ENCODE measurements at regions not wholly inside any gene's neighbourhood (a gene's known extent, or its start where the extent isn't known, plus 50 kb on each side); places are given as distances from the start of the nearest gene placed in this dataset.

DNA sequence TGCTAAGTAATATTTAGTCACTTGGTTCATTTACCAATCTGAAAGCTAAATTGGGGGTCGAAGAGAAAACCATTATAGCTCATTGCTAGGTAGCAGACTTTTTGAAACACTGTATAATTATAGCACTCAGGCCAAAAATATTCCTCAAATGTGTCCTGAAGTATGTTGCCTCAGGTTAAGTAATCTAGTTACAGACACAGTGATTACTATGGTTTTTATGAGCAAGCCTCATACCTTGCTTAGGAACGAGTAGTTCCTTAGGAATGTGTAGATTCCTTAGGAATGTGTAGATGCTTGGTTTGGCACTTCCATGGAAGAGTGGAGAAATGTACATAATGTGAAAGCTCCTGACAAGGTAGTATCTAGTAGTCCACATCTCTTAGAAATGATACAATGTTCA lies 387.5 kb downstream of the LMO7 start:
- no peak for TF ChIP-seq POLR2A (IDR thresholded peaks at IDR 0.05)
- TF ChIP-seq, protein P1, sequence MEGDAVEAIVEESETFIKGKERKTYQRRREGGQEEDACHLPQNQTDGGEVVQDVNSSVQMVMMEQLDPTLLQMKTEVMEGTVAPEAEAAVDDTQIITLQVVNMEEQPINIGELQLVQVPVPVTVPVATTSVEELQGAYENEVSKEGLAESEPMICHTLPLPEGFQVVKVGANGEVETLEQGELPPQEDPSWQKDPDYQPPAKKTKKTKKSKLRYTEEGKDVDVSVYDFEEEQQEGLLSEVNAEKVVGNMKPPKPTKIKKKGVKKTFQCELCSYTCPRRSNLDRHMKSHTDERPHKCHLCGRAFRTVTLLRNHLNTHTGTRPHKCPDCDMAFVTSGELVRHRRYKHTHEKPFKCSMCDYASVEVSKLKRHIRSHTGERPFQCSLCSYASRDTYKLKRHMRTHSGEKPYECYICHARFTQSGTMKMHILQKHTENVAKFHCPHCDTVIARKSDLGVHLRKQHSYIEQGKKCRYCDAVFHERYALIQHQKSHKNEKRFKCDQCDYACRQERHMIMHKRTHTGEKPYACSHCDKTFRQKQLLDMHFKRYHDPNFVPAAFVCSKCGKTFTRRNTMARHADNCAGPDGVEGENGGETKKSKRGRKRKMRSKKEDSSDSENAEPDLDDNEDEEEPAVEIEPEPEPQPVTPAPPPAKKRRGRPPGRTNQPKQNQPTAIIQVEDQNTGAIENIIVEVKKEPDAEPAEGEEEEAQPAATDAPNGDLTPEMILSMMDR (IDR thresholded peaks at IDR 0.05): no peak

Measured in testis (tissue), 2 donors.